Hippocampal formation (tissue), 2 donors: ENCODE measurements at regions not wholly inside any gene's neighbourhood (a gene's known extent, or its start where the extent isn't known, plus 50 kb on each side); places are given as distances from the start of the nearest gene placed in this dataset.
"Not testable (repeated sequence)": the region's sequence is repeated elsewhere in the genome, so short reads cannot be mapped to it uniquely, and the experiment has no call there.

ENCODE experiments used
- DNase-seq, 2 donors: peaks; one replicate each; lab custom pipeline; 2025; lab: John Stamatoyannopoulos, UW

DNA sequence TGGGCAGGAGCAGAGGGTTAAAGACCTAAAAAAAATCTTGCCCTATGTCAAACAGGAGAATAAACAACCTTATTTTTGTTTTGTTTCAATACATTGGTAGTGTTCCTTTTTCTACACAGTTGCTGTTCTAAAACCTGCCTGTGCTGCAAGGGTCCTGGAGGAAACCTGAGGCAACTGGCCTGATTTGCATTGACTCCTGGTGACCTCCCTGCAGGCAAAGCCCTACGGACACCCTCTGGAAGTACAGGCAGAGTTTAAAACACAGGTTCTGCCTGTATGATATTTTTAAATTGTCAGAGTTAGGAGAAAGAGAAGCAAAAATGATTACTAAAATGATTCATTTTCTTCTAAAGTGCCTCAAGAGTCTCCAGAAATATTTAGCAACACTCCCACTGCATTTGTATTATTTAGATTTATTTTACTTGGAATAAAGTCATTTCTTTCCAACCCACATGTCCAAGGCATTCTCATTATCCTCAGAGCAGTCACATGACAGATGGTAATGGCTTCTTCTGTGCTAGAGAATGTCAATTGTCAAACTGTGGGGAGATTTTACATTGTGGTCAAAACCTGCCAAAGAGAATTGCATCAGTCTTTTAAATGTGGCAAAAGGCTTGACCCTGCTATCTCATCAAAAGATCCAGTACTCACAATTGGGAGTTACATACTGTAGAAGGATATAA, 559.6 kb downstream of the CETN3 start:
- DNase-seq = no peak

DNA sequence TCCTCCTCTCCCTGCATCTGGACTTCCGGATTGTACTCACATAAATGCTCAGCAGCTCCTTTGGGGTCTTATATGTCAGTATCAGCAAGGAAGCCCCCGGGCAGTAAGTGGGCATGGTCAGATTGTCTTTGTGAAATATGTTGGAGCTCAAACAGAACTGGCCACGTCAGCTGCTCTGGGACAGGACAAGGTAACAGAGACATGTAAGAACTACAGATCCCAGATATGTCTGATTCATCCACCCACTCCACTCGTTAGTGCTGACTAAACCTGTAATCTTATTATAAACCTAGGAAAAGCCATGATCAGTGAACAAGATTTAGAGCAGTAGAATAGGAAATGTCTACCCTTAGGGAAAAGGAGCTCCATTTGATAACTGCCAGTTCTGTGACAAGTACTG, 561.8 kb downstream of the CETN3 start:
- DNase-seq = no peak

DNA sequence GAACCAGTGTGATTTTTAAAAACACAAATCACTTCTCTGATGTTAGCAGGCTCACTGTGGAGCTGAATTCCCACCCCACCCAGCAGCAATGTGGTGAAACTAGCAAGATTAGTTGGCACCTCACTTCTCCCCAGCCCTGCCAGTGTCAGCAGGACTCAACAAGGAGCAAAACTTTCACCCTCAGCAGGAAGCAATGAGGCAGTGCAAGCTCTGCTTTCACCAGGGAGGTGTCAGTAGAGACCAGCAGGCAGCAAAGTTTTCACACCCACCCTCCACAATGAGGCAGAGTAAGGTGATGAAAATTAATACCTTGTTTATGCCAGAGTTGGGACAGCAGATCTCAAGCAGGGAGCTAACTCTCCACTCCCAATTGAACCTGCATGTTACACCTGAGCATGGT, 565.0 kb downstream of the CETN3 start:
- DNase-seq = no peak

DNA sequence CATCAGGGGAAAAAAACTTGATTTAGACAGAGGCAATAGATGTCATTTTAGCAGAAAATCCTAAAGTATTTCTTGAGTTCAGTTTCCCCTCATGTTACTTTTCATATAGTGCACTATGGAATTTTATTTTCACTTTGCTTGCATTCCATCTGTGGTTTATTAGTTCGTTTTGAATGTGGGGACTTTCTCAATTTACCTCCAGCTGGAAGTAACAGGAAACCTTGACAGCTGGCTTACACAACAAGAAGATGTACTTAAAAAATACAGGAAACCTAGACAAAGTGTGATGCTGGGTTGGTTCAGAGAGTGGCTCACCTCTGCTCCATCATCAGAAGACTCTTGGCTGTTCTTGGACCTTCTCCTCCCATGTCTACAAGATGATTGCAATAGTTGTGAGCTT, 567.0 kb downstream of the CETN3 start:
- no peak for DNase-seq

DNA sequence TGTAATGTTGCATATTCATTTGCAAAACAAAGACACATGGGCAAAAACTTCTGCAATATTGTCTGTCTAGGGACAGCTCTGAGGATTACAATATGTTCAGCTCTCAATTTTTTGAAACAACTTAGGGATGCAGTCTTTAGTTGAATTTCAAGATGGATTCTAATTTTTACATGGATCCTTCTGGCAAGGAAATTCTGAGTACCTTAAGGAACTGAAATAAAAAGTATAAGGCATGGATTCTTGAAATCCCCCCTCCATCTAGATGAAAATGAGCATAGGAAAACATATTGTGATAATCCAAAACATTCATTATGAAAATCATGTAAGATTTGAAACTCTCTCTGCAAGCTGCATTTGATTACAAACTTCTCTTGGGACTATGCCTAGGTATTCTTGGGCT, 568.6 kb downstream of the CETN3 start:
- no peak for DNase-seq

DNA sequence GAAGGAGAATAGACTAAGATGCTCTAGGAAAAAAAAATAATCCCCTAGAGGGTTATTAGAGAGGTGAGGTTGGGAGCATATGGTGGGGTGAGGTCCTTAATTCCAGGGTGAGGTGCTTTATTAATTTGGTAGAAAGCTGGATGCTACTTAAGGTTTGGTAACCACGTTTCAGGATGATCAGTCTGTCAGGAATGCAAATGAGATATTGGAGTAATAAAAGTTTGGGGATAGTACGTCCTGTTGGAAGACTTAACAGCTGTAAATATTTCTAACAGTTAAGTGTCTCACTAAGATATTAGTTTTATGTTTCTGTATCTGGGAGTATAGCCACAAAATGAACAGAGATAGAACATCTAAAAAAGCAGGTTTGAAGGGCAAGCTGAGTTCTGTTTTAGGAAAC, 578.9 kb downstream of the CETN3 start:
- DNase-seq = no peak

DNA sequence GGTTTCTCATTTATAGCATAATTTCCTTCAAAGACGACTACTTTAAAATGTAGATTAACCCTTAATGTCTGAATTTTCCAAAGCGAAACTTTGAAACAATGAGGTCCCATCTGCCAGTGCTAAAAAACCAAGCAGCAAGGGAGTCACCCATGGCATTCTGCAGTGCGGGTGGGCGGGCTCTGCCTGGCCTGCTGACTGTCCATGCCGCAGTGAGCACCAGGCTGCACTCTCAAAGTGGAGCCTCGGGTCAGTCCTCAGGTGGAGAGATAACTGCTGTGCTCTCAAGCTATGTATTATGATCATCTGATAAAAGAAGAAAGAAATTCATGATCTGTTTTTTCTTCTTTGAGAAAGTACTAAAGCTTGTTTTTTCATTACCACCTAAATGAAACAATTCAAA, 581.6 kb downstream of the CETN3 start:
- no peak for DNase-seq

DNA sequence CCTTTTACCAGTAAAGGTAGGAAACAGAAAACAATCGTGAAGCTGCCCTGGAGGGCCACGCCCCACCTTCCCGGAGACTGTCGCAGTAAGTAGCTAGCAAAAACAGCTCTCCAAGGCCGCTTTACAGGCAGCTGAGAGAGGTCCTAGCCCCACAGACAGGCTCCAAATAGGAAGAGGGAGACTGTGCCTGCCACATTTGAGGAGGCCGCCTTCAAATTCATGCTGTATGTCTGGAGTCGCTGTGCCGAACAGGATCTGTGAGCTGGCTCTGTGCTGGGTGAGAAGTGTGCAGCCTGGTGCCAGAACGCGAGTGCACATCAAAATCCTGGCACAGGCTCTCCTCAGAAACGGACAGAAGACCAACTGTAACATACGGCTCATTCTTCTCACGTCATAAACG, 582.2 kb downstream of the CETN3 start:
- peak in 1 of 2 donors; percentile 1 for DNase-seq

DNA sequence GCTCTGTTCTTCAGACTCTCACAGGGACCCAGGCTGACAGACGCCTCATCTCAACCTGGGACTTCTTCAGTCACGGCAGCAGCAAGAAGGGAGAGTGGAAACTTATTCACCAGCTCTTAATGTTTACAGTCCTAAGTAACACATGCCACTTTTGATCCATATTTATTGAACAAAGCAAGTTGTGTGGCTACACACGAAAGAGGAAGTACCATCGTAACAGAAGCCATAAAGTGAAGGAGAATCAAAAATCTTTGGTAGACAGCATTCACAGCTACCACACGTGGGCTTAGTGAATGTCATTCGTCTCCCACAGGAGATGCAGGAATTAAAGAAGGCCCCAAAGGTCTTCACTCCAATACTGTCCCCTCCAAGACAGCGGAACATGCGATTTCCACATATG, 582.6 kb downstream of the CETN3 start:
- no peak for DNase-seq

DNA sequence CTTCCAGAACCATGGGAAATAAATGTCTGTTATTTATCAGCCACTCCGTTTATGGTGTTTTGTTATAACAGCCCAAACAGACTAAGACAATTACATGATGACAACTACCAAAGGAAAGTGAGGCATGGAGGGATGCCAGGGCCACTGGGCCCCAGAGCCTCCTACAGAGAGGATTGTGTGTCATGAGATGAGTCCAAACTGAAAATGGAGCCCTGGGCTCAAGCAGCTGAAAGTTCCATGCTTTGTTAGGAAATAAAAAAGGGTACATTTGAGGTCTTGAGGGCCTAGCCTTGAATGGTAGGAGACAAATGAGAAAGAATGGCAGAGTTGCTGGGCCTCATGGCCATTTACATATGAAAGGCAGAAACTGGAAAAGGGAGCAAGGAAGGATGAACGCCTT, 586.5 kb downstream of the CETN3 start:
- DNase-seq = no peak

DNA sequence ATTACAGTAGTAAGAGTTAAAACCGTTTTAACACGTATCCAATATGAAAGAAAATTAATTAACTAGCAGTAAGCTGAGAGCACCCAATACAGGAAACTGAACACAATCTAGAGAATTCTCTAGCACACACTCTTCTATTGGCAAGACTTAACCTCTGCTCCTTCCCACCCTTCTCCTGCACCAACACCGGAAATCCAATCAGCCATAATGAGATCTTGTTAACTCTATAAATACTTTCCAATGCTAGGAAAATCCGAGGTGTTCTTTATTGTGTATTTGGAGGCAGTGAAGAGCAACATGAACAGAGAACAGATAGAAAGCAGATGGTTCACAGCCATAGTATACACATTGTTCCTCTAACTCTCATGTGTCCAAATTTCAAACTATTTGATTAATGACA, 591.7 kb downstream of the CETN3 start:
- no peak for DNase-seq

DNA sequence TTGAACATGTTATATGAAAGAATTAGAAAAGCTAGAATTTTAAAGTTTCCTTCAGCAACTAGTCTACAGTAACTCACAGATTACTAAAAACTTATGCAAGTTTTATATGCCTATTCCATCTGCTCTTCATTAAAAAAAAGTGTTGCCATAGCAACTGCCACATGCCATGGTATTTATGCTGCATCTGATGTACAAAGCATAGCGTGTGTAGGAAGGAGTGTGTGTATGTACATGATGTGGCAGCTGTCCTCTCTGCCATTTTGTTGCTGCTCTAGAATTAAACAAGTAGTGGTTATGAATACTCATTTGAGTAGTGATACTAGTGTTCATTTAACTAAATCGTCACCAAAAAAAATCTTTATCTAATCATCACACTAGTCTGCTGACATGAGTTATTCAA, 593.5 kb downstream of the CETN3 start:
- DNase-seq = peak in 1 of 2 donors; percentile 29

DNA sequence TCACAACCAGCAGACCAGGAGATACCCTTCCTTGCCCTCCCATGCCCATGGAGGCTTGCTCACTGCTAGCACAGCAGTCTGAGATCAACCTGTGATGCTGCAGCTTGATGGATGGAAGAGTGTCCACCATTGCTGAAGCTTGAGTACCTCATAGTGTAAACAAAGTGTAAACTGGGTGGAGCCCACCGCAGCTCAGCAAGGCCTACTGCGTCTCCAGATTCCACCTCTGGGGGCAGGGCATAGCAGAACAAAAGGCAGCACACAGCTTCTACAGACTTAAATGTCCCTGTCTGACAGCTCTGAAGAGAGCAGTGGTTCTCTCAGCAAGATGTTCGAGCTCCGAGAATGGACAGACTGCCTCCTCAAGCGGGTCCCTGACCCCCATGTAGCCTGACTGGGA, 608.8 kb downstream of the CETN3 start:
- not testable (repeated sequence) for DNase-seq

DNA sequence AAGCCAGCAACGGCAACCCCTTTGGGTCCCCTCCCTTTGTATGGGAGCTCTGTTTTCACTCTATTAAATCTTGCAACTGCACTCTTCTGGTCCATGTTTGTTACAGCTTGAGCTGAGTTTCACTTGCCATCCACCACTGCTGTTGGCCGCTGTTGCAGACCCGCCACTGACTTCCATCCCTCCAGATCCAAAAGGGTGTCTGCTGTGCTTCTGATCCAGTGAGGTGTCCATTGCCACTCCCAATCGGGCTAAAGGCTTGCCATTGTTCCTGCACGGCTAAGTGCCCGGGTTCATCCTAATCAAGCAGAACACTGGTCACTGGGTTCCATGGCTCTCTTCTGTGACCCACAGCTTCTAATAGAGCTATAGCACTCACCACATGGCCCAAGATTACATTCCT, 615.1 kb downstream of the CETN3 start:
- DNase-seq = not testable (repeated sequence)

DNA sequence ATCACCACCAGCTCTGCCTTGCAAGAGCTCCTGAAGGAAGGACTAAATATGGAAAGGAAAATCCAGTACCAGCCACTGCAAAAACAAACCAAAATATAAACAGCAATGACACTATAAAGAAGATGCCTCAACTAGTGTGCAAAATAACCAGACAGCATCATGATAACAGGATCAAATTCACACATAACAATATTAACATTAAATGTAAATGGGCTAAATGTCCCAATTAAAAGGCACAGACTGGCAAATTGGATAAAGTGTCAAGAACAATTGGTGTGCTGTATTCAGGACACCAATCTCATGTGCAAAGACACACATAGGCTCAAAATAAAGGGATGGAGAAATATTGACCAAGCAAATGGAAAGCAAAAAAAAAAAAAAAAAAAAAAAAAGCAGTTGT, 629.8 kb downstream of the CETN3 start:
- not testable (repeated sequence) for DNase-seq

DNA sequence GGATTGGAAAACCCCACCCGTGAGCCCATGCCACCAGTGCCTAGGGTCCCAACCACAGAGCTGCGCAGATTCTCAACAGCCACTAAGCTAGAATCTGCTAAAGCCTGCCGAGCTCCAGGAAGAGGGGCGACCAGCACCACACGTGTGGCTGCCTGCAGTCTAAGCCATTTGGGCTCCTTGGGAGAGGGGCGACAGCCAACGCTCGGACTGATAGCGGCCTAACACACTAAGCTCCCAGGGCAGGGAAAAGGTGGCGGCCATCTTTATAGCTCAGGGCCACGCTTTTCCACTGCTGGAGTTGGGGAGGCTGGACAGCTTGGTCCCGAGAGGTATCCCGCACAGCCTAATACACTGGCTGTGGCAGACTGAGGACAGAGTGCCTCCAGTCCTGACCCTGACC, 631.8 kb downstream of the CETN3 start:
- no peak for DNase-seq

DNA sequence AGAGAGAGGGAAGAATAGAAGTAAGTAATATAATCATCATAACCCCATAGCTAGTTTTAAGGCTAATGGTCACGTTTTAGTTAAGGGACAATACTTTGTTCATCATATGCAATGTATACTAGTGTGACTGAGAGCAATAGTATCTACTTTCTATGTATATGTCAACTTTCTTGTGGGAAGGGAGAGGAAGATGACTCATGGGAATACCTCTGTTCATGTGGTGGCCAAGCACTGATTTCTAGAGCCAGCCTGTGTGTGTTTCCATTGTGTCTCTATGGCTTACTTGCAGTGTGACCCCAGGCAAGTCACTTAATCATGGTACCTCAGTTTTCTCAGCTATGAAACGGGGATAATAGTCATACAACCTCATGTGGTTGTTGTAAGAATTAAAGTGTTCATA, 639.6 kb downstream of the CETN3 start:
- no peak for DNase-seq

DNA sequence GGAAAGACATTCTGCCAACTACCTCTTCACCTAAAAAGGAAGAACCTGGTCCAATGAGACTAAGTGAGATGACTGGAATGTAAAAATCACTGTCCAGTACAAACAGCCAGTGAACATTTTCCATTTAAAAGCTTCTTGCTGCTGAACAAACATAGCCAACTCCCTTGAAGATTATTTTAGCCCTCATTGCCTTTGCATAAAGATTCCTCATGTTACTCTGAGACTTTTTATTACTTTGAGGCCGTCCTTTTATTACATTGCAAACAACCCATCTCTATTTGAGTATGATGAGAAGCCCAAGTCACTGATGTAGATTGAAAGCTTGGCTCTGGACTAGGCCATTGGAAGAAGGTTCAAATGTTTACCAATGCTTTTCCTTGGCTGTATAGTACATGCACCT, 649.8 kb downstream of the CETN3 start:
- no peak for DNase-seq

DNA sequence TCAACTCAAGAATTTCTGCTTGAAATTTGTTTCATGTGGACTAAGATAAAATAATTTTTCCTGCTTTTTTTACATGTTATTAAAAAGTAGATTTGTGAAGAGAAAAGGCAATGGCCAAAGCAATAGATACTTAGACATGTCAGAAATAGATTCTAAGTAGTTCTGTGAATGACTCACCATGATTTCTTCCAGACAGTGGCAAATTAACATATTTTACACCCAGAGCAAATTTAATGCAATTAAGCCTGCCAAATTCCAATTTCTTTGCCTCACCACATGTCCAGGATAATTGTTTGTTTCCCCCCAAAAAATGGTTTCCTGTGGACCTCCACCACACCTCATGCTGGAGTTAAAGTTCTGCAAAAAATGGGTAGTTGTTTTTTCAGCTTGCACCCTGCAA, 651.4 kb downstream of the CETN3 start:
- no peak for DNase-seq

DNA sequence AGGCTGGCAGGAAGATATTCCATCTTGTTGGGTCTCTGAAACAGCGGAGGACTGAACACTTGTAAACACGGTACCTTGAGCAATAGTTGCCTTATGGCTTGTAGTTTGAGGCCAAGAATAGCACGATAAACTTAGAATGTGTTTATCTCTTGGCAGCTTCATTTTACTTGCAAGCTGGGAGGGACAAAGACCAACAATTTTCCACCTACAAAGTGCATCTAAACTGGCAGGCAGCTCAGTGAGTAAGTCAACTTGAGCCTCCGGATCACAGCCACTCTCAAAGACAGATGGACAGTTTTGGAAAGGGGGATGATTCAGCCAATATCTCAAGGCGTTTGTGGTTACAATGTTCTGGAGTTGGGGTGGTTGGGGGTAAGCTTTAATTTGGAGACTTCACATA, 652.6 kb downstream of the CETN3 start:
- DNase-seq = no peak

DNA sequence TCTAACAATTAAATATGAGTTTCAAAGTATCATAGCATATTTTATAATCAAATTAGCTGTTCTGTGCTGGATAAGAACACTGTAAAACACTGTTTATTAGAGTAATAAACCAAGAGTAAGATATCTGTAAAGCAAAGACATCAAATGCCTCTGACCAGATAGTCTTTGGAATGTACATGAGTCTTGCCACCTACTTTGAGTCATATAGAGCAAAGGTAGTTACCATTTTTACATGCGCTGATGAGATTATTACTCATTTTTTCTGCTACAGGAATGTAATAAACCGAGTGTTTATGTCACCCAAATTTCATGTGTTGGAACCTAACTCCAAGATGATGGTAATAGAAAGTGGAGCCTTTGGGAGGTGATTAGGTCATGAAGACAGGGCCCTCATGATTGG, 654.5 kb downstream of the CETN3 start:
- no peak for DNase-seq

DNA sequence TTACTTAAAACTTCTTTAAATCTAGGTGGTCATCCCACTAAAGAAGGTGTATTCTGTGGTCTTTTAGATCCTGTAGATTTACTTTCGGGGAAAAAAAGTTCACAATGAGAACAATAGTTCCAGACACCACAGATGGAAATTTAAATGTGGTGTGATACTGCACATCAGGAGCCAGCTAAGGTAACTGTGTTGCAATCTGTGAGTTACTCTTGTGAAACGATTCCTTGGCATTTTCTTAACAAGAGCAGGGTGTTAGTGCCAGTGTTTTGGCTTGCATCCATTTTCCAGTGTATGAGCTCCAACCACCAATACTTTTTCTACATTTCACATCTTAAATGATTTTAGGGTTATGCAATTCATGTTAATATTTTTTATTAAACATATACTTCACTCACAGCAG, 674.5 kb downstream of the CETN3 start:
- no peak for DNase-seq

DNA sequence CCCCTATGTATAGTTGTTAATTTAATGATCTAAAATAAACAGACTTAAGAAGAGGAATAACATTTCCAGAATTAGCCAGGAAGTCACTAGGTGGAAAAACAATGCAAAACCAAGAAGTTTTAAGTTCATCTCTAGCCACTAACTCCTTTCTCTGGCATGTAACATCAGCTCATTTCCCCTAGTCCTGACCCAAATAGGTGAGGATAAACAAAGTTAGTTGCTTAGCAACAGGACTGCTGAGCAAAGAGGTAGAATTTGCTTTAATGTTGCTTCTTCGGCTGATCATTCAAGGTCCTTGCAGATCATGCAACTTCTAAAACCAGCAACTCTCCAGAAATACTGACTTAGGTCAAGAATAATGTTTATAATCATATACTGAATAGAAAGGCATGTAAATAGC, 675.8 kb downstream of the CETN3 start:
- no peak for DNase-seq

DNA sequence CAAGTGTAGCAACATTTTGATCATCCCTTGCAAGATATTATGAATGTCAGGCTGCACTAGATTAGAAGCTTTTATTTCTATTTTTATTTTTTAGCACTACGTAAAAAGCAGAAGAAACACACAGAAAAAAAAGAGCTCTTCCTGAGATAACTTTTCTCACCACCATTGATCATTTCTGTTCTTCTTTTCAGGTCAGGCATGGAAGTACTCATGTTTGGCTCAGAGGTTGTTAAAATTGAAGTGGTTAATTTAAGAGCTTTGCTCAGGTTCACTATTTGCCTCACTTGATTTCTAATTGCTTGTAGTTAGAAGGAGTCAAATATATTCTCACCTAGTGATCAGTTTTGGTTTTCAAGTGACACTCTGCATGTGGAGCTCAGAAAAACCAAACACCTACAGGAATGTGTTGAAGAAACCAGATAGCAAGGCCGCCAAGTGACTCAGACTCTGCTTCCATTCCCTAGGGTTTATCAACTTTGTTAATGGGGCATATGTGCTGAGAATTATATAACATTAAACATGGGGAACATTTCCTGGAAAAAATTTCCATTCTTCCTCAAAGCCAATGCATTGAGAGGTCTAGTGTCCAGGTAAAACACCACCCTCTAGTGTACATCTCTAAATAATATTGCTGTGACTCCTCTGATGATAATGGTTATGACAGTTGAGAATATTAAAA, 679.8 kb downstream of the CETN3 start:
- DNase-seq = no peak
